Gastrocnemius medialis (tissue), 4 donors: ENCODE measurements at regions not wholly inside any gene's neighbourhood (a gene's known extent, or its start where the extent isn't known, plus 50 kb on each side); places are given as distances from the start of the nearest gene placed in this dataset.

ENCODE experiments used
- ATAC-seq, 2 donors: fragments of 150-250 bp; one replicate each; pipeline ENCODE4 v1.9.1; 2016
- DNase-seq, 2 donors: peaks; one replicate each; pipeline ENCODE4 v3.0.0-alpha.2; 2019
- H3K27ac ChIP-seq, 4 donors: fragments of 200-600 bp; sonication (generic); 1 replicate in 1 of 4; 2 replicates in 3 of 4; pipeline ENCODE4 v1.5.1; 2016 to 2018; ENCODE audit warnings: mild to moderate bottlenecking in 2 of 4, moderate library complexity in 1 of 4
- H3K27me3 ChIP-seq, 3 donors: fragments of 200-600 bp; sonication (generic) in 2 of 3; 1 replicate in 1 of 3; 2 replicates in 2 of 3; pipeline versions ENCODE4 v1.5.1 to v1.6.0; 2016 to 2019; ENCODE audit warnings: mild to moderate bottlenecking in 1 of 3, moderate library complexity in 1 of 3
- H3K36me3 ChIP-seq, 2 donors: fragments of 200-600 bp; sonication (generic) in 1 of 2; one replicate each; pipeline ENCODE4 v1.5.1; 2017 to 2018
- H3K4me1 ChIP-seq, 2 donors: fragments of 200-600 bp; sonication (generic) in 1 of 2; one replicate each; pipeline ENCODE4 v1.5.1; 2016 to 2017; ENCODE audit warnings: mild to moderate bottlenecking in 2 of 2
- H3K4me3 ChIP-seq, 4 donors: fragments of 200-600 bp; sonication (generic) in 3 of 4; 1 replicate in 1 of 4; 2 replicates in 3 of 4; pipeline ENCODE4 v1.5.1; 2016 to 2019; ENCODE audit warnings: mild to moderate bottlenecking in 2 of 4
- H3K9me3 ChIP-seq, 3 donors: fragments of 200-600 bp; sonication (generic) in 2 of 3; 1 replicate in 1 of 3; 2 replicates in 2 of 3; pipeline ENCODE4 v1.5.1; 2016 to 2019
- POLR2A ChIP-seq, 2 donors: fragments of 450-650 bp; IDR thresholded peaks; one replicate each; pipeline ENCODE4 v1.6.1; 2017; ENCODE audit warnings: antibody characterized with exemption in 2 of 2, mild to moderate bottlenecking in 2 of 2, moderate library complexity in 2 of 2
- in situ Hi-C, 4 donors: fragments of 200-750 bp; cut with MboI; loops; one replicate each; pipeline versions ENCODE4 v1.15.0 to v1.8.0; 2017; ENCODE audit warnings: low sequenced_read_pairs in 4 of 4
- intact Hi-C: fragments of 100-400 bp; cut with DNase I; formaldehyde crosslinking; loops from one replicate; pipeline ENCODE4 v1.15.1; 2023; ENCODE audit warnings: low total_unique reads
- TF ChIP-seq, protein P1 (sequence below), 5 experiments: fragments of 450-650 bp in 3 of 5; fragments of 200-600 bp in 2 of 5; sonication (generic) in 2 of 5; IDR thresholded peaks in 4 of 5; conservative IDR thresholded peaks in 1 of 5; 1 replicate in 4 of 5; 2 replicates in 1 of 5; pipeline ENCODE4 v1.5.1; 2016 to 2019; ENCODE audit warnings: antibody characterized with exemption in 5 of 5, mild to moderate bottlenecking in 3 of 5, moderate library complexity in 3 of 5

DNA sequence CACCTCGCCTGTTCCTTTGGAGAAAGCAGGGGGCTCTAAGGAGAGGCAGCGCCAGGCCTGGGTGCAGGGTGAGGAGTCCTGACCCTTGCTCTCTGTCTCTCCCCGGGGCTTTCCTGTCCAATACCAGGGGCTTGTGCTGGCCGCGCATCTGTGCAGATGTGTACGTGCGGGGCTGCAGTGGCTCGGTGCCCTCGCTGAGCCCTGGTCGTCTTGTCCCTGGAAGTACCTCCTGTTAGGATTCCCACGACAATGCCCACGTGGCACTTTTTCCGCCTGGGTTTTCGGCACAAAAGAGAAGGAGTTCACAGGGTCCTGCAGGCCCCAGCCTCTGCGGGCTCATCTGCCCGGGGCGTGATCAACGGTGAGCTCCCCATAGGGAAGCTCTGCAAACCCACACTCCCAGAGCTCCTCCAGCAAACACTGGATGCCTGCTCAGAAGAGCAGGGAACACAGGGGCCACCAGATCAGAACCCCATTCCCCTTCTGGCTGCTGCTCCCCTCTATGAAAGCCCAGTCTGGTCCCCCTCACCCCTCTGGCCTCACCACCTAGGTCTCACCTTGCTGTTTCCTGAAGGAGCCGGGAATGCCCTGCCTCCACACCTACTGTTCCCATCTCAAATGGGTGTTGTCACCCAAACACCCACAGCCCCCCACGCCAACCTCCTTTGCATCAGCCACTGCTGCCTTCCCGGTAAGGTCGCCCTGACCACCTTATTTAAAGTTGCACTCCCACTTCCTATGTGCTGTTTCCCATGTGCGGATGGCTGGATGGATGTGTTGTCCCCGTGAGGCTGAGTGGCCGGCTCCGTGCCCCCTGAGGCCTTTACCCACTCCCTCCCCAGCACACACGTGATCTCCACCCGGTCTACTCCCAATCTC lies 62.6 kb upstream of the PRR20G start:
- Histone ChIP-seq H3K27me3 (peaks cover 0 to 18% (median 5%) of the 10 kb centered on the region in 3 donors), H3K4me3 (no peak overlapping the region), H3K4me1 (no peaks in the 10 kb centered on the region), H3K9me3 (no peaks in the 10 kb centered on the region), H3K27ac (no peak overlapping the region), H3K36me3 (no peaks in the 10 kb centered on the region)
- intact Hi-C loops: no loop called here
- DNase-seq (no peak), ATAC-seq (no peak)
- in situ Hi-C loops: no loop called here
- no peak for TF ChIP-seq POLR2A (IDR thresholded peaks at IDR 0.05)
- TF ChIP-seq, protein P1, sequence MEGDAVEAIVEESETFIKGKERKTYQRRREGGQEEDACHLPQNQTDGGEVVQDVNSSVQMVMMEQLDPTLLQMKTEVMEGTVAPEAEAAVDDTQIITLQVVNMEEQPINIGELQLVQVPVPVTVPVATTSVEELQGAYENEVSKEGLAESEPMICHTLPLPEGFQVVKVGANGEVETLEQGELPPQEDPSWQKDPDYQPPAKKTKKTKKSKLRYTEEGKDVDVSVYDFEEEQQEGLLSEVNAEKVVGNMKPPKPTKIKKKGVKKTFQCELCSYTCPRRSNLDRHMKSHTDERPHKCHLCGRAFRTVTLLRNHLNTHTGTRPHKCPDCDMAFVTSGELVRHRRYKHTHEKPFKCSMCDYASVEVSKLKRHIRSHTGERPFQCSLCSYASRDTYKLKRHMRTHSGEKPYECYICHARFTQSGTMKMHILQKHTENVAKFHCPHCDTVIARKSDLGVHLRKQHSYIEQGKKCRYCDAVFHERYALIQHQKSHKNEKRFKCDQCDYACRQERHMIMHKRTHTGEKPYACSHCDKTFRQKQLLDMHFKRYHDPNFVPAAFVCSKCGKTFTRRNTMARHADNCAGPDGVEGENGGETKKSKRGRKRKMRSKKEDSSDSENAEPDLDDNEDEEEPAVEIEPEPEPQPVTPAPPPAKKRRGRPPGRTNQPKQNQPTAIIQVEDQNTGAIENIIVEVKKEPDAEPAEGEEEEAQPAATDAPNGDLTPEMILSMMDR (IDR thresholded peaks at IDR 0.05 in 4 of 5, conservative IDR thresholded peaks at IDR 0.05 in 1 of 5): no peak

GRCh38 chr3:127349501-127350171 lies 61.8 kb upstream of the PRR20G start:
- no peak for DNase-seq
- TF ChIP-seq, protein P1 (IDR thresholded peaks at IDR 0.05 in 4 of 5, conservative IDR thresholded peaks at IDR 0.05 in 1 of 5): no peak
- no peak for TF ChIP-seq POLR2A (IDR thresholded peaks at IDR 0.05)
- Histone ChIP-seq H3K4me3 (no peak overlapping the region), H3K27me3 (peaks cover 0 to 18% (median 5%) of the 10 kb centered on the region in 3 donors), H3K4me1 (no peaks in the 10 kb centered on the region), H3K9me3 (no peaks in the 10 kb centered on the region), H3K36me3 (no peaks in the 10 kb centered on the region), H3K27ac (no peak overlapping the region)
- no peak for ATAC-seq
- in situ Hi-C loops: no loop called here
- intact Hi-C loops: no loop called here

DNA sequence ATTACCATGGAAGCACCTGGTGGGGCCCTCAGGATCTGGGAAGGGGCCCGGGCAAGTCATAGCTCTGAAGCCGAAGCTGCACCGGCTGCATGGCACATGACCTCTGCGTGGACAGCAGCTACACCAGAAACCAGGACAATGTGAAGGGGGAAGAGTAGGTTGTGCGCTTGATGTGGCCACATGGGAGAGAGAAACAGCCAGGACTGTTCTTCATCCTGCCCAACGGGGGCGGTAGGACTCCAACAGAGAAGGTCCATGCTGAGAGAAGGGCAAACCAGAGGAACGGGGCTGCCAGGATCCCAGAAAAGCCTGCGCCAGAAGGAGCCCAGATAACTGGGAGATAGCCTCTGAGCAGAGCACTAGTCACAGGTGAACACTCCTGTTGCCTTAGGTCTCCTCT lies 54.9 kb upstream of the PRR20G start:
- TF ChIP-seq, protein P1 (IDR thresholded peaks at IDR 0.05 in 4 of 5, conservative IDR thresholded peaks at IDR 0.05 in 1 of 5): no peak
- no peak for TF ChIP-seq POLR2A (IDR thresholded peaks at IDR 0.05)
- H3K27me3 ChIP-seq: peaks cover 17 to 19% (median 17%) of the 10 kb centered on the region in 3 donors
- H3K36me3 ChIP-seq: no peaks in the 10 kb centered on the region
- intact Hi-C loops: no loop called here
- H3K9me3 ChIP-seq: no peaks in the 10 kb centered on the region
- ATAC-seq (no peak), DNase-seq (no peak)
- no peak overlapping the region for H3K27ac ChIP-seq
- no peaks in the 10 kb centered on the region for H3K4me1 ChIP-seq
- H3K4me3 ChIP-seq: no peak overlapping the region
- in situ Hi-C loops: no loop called here

DNA sequence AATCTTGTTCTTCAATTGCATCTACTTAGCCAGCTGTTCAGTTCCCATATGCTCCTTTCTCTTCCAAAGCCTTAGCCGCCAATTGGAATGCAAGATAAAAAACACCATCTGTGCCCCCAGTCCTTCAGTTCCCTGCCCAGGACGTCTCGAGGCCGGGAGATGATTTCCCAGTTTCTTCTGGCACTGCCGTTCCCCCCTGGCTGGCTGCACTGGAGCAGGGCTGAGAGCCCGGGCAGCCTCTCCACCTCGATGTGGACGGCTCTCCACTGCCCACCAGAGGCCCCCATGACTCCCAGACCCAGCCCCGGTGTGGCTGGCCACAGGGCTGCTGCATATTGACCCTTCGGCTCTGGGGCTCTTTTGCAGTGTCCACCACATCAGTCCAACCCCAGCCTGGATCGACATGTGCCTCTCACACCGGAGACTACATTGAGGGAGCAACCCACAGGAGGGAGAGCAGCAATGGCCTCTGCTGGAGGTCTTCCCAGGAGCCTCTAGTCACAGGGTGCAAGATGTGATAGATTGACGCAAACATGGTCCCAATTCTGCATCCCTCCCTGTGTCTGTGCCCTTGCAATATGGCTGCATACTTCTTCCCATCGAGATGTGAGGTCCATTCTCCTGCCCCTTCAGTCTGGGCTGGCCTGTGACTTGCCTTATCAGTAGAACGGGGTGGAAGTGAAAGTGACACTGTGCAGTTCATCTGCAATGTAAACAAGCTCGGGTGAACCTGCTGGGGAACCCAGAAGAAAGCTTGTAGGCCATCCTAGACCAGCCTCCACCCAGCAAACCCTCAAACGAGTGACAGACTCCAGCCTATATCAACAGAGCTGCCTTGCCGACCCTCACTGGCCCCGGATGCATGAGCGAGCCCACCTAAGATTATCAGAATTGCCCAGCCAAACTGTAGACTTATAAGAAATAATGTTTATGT lies 52.3 kb upstream of the PRR20G start:
- TF ChIP-seq POLR2A (IDR thresholded peaks at IDR 0.05): no peak
- TF ChIP-seq, protein P1 (IDR thresholded peaks at IDR 0.05 in 4 of 5, conservative IDR thresholded peaks at IDR 0.05 in 1 of 5): no peak
- Histone ChIP-seq H3K27me3 (peaks cover 29 to 42% (median 35%) of the 10 kb centered on the region in 3 donors), H3K4me1 (no peaks in the 10 kb centered on the region), H3K9me3 (no peaks in the 10 kb centered on the region), H3K27ac (no peak overlapping the region), H3K4me3 (no peak overlapping the region), H3K36me3 (no peaks in the 10 kb centered on the region)
- in situ Hi-C loops: no loop called here
- intact Hi-C loops: no loop called here
- ATAC-seq: no peak
- DNase-seq: no peak
